ENCODE measurements at regions not wholly inside any gene's neighbourhood (a gene's known extent, or its start where the extent isn't known, plus 50 kb on each side); places are given as distances from the start of the nearest gene placed in this dataset.

DNA sequence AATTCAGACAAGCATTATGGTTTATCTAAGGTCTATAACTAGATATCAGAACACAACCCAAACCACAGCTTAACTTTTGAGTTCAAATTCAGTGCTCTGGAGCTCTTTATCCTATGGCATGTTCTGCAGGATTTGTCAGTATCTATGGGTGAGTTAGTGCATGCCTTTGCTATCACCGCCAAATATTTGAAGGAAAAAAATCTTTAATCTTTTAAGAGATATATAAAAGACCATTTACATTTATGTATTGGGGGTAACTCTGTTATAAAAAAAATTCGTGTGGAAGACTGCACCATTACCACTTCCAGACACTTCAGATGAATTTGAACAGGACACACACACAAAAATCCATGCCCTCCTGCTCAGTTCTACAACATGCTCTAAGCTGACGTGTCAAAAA is 313.5 kb upstream of the CHORDC1 start:
- DNase-seq (ENCODE audit: low spot score) = no peak

DNA sequence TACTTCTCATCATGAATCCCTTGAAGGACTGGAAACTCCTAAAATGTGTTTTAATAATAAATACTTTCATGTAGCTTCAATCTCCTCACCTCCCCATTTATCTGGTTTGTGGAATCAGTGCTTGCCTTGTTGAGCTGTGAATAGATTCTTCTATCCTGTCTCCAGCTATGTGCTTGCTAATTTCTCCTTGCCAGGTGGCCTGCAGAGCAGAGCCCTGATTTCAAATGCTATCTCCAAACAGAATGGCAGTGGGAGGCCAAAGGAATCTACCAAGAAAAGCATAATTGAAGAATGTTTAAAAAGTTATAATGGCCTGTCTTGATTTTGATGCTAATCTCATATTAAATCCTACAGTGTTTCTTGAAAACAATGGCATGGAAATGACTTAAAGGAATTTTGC is 309.3 kb upstream of the CHORDC1 start:
- no peak for DNase-seq (ENCODE audit: low spot score)

GRCh38 chr11:90531001-90531400 is 308.2 kb upstream of the CHORDC1 start:
- no peak for DNase-seq (ENCODE audit: low spot score)

DNA sequence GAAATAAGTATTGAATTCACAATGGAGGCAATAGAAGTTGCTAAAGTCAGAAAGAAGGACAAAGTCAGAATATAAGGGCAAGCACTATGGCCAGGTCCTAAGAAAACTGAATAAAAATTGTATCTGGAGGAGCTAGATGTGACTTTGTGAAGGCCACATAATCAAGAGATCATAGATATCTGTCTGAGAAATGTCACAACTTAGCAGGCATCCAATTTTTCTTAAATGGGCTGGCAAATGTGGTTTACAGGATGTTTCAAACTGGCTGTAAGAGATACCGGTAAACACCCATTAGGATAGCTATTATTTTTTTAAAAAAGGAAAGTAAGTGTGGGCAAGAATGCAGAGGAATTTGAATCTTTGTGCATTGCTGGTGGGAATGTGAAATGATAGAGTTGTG is 303.1 kb upstream of the CHORDC1 start:
- DNase-seq (ENCODE audit: low spot score) = no peak

GRCh38 chr11:90512846-90513245 is 290.0 kb upstream of the CHORDC1 start:
- no peak for DNase-seq (ENCODE audit: low spot score)

DNA sequence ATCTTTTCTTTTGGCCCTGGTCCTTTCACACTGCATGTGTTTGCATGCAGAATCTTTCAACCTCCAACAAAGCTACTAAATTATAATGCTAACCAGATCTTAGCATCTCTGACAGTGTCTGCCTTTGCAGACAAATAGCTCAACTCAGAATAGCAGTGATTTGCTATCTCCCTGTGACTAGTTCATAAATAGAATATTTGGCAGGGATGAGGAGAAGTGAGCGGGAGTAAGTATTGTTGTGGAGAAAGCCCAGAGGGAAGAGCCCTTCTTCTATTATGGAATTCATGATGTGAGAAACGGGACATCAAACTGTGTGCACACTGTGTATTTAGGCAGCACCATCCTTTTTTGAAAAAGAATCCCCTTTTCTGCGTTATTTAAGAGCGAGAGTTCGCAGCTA is 288.0 kb upstream of the CHORDC1 start:
- no peak for DNase-seq (ENCODE audit: low spot score)

DNA sequence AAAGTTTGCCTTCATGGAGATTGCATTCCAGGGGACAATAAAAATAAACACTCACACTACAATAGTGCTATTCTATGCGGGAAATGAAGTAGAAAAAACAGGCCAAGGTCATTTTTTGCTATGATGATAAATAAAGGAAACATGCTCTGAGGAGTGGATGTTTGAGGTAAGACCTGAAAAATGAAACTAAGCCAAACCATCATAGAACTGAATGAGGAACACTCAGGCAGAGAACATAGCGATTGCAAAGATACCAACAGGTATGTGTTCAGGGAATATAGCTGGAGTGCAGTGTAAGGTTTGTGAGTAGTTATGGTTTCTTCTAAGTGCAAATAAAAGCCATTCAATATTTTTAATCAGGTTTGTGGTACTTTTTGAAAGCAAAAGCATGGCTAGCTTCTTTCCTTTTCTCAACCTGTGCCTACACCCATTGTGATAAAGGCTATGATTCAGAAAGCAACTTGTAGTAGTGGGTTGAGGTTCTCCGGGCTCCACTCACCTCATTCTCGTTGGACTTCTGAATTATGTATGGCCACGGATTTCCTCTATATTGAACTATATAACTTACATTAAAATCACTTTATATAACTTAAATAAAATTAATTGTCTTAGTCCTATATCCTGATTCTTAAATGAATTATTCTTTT is 278.2 kb upstream of the CHORDC1 start:
- no peak for DNase-seq (ENCODE audit: low spot score)

- DNase-seq (ENCODE audit: low spot score) = no peak
Measured at GRCh38 chr11:90496722-90497121, 273.9 kb upstream of the CHORDC1 start.

- DNase-seq (ENCODE audit: low spot score) = no peak
Measured at GRCh38 chr11:90493379-90493778, 270.5 kb upstream of the CHORDC1 start.

DNA sequence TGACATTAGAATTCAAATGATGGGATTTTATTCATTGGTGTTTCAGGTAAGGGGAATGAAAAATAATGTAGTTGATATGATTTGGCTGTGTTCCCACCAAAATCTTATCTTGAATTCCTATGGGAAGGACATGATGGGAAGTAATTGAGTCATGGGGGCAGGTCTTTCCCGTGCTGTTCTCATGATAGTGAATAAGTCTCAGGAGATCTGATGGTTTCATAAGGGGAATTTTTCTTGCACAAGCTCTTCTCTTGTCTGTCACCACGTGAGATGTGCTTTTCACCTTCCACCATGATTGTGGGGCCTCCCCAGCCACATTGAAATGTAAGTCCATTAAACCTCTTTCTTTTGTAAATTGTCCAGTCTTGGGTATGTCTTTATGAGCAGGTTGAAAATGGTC is 268.6 kb upstream of the CHORDC1 start:
- no peak for DNase-seq (ENCODE audit: low spot score)

- peak; percentile 72 for DNase-seq (ENCODE audit: low spot score)
Measured at GRCh38 chr11:90476442-90477007, 253.7 kb upstream of the CHORDC1 start.

- peak; percentile 96 for DNase-seq (ENCODE audit: low spot score)
Measured at GRCh38 chr11:90468923-90469322, 246.1 kb upstream of the CHORDC1 start.

DNA sequence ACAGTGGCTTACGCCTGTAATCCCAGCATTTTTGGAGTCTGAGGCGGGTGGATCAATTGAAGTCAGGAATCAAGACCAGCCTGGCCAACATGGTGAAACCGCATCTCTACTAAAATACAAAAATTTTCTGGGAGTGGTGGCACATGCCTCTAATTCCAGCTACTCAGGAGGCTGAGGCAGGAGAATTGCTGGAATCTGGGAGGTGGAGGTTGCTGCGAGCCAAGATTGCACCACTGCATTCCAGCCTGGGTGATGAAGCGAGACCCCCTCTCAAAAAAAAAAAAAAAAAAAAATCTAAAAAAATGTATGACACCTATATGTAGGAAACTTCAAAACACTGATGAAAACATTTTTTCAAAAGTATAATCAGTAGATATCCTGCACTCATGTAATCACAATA is 242.7 kb upstream of the CHORDC1 start:
- DNase-seq (ENCODE audit: low spot score) = peak; percentile 29

- peak; percentile 8 for DNase-seq (ENCODE audit: low spot score)
Measured at GRCh38 chr11:90455347-90455920, 232.6 kb upstream of the CHORDC1 start.

DNA sequence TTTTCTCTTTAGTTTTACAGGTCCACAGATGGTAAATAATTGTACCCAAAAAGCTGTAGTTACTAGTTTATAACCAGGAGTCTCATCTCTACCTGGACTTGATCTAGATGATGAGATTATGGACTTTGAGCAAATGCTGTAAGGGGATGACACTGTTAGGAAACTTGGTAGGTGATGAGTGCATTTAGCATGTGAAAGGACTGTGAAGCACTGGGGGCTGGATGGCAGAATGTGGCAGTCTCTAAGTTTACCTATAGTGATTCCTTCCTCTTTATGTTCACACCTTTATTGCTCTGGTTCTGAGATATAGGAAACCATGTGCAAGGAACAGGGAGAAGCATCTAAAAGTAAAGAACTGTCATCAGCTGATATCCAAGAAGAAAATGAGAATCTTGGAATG is 230.7 kb upstream of the CHORDC1 start:
- DNase-seq (ENCODE audit: low spot score) = no peak

DNA sequence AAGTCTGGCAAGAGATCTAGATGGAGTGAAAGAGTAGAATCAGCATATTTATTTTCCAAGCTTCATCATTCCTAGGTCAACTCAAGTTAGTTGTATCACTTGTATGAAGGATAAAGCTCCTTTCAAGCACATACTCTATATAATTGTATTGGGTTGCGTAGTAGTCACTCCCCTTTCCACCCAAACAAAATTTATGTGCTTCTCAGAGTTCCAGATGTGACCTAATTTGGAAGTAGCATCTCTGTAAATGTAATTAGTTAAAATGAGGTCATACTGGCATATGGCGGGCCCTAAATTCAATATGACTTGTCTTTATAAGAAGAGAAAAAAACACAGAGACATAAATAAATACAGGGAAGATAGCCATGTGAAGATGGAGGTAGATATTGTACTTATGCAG is 226.8 kb upstream of the CHORDC1 start:
- no peak for DNase-seq (ENCODE audit: low spot score)

- no peak for DNase-seq (ENCODE audit: low spot score)
Measured at GRCh38 chr11:90448256-90448655, 225.4 kb upstream of the CHORDC1 start.

GRCh38 chr11:90447618-90448017 is 224.8 kb upstream of the CHORDC1 start:
- no peak for DNase-seq (ENCODE audit: low spot score)

DNA sequence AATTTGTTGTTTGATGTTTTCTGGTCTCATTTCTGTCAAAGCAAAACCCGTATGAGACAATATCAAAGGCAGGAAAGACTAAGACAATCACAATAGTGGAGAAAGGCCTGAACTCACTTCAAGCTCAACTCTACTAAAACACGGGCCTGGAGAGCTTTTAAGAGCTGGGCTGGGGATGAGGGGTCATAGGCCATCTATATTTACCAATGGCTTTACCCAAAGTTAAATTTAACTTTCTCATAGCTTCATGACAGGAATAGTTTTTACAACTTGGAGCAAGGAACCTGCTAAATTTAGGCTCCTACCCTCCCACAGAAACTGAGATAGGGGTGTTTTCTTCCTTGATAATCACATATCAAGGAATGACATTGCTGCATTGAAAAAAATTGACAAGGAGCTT is 223.4 kb upstream of the CHORDC1 start:
- DNase-seq (ENCODE audit: low spot score) = no peak

- no peak for DNase-seq (ENCODE audit: low spot score)
Measured at GRCh38 chr11:90438069-90438468, 215.2 kb upstream of the CHORDC1 start.

- DNase-seq (ENCODE audit: low spot score) = peak; percentile 28
Measured at GRCh38 chr11:90434858-90435257, 212.0 kb upstream of the CHORDC1 start.

DNA sequence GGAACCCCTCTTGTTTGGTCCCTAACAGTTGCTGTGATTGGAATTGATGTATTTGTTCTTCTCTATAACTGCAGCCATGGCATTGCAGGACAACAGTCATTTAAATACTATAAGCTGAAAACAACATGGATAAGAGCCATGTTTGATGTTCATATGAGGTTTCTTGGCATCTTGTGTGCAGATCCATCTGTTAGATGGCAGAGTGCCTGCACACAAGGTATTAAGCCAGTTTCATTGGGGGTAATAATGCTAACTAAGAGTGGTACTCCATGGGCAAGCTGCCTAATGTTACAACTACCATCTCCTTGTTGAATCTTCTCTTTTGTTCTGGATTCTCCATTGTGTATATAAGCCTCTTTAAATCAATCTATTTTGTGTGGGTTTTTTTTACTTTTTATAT is 206.0 kb upstream of the CHORDC1 start:
- DNase-seq (ENCODE audit: low spot score) = no peak

DNA sequence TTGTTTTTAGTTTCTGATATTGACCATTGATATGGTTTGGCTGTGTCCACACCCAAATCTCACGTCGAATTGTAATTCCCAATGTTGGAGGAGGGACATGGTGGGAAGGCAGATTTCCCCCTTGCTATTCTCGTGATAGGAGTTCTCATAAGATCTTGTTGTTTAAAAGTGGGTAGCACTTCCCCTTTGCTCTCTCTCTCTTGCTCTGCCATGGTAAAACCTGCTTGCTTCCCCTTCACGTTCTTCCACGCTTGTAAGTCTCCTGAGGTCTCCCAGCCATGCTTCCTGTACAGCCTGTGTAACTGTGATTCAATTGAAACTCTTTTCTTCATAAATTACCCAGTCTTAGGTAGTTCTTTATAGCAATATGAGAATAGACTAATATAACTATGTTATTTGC is 203.6 kb upstream of the CHORDC1 start:
- DNase-seq (ENCODE audit: low spot score) = no peak

DNA sequence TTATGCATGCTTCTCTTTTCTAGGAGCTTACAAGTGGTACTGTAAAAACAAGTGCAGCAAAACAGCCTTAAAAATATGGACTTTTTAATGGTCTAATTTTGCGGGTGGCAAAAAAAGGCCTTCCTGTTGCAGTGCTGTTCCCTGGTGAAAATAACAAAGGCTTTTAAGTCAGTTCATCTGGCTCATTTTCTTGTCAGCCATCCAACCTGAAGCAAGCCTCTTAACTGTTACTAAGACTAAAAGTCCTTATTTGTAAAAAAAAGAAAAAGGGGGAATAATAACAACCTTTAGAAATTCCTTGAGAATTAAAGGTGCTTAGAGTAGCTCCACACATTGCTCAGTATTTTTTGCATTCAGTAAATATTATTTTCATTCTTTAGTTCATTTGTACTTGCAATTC is 200.5 kb upstream of the CHORDC1 start:
- DNase-seq (ENCODE audit: low spot score) = peak; percentile 6
